HG03066 (cell line): ENCODE measurements at regions not wholly inside any gene's neighbourhood (a gene's known extent, or its start where the extent isn't known, plus 50 kb on each side); places are given as distances from the start of the nearest gene placed in this dataset.

Experiments
- ATAC-seq: cut with Tn5 transposase; IDR thresholded peaks from one replicate; pipeline ENCODE4 v1.9.1; 2021; ENCODE audit warnings: low read depth; ENCODE audit not compliant: unreplicated experiment

DNA sequence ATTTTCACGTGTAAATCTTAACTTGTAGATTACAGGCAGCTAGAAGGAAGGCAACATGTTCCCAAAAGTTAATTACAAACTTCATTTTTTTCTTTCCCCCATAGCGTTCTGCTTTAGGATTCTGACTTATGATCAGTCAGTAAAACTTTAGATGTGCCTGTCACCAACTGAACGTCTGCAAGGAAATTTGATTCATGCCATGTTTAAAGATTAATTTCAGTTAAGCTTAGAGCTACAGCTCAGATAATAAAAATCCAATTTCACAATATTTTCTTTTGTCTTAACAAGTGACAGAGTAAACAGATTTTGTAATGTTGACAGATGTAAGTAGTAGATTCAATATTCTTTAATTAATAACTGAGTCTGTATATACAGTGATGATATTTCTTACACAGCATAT, 253.1 kb downstream of the NFKBIZ start:
- ATAC-seq: no peak

DNA sequence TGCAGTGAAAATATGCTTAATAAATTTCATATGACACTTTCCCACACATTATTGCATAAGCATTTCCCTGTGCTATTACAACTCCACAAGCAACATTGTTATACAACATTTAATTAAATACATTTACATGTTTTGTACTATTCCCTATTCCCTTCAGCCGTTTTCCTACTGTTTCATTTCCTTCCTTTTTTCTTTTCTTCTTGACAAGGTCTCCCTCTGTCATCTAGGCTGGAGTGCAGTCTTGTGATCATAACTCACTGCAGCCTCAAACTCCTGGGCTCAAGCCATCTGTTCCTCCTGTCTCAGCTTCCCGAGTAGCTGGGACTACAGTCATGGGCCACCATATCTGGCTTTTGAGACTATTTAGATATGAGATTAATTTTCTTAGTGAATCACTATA, 254.7 kb downstream of the NFKBIZ start:
- no peak for ATAC-seq

DNA sequence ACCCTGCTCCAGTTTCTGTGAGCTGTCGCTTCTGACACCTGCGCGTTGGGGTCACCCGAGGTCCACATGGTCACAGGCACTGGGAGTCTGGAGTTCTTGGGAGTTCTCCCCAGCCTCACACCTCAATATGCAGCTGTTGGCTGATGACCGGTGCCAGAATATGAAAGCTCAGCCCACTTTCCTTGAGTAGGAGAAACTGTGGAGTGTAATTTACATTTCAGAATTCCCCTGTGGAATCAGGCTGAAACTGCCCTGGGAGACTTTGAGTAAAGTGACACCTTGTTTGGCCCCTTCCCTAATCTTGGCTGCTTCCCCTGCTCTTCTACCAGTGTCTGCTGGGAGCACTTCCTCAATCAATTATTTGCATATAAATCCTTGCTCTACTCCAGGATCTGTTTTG, 255.9 kb downstream of the NFKBIZ start:
- no peak for ATAC-seq

DNA sequence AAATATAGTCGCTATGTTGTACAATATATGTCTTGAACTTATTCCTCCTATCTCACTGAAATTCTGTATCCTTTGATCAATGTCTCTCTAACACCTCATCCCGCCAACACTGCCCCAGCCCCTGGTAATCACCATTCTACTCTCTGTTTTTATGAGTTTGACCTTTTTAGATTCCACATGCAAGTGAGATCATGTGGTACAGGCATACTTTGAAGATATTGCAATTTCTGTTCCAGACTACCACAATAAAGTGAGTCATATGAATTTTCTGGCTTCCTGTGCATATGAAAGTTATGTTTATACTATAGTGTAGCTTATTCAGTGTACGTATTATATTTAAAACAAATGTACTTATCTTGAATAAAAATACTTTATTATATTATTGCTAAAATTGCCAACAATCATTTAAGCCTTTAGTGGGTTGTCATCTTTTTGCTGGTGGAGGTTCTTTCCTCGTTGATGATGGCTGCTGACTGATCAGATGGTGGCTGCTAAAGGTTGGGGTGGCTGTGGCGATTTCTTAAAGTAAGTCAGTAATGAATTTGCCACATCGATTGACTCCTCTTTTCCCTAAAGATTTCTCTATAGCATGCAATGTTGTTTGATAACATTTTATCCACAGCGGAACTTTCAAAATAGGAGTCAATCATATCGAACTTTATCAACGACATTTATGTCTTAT, 257.2 kb downstream of the NFKBIZ start:
- ATAC-seq: no peak

DNA sequence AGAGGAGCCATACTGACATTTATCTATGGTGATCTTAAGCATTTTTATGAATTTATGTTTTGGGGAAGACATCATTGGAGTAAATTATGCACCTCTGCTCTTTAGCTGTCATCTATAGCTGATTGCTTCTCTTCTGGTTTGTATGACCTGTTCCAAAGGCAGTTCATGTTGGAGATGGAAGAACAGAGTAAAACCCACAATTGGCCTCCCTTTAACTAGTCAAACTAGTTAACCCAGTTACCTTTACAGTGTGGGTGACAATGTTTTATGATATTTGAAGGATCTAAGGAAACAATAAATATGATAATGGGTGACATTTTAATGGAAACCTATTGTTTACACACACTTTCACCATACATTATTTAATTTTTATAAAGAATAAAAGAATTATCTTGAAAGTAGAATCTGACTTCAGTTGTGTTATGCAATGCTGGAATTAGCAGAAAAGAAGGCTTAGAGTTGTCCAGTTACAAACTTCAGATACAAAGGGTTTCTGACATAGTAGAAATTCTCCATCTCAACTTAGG, 263.5 kb downstream of the NFKBIZ start:
- ATAC-seq: no peak

DNA sequence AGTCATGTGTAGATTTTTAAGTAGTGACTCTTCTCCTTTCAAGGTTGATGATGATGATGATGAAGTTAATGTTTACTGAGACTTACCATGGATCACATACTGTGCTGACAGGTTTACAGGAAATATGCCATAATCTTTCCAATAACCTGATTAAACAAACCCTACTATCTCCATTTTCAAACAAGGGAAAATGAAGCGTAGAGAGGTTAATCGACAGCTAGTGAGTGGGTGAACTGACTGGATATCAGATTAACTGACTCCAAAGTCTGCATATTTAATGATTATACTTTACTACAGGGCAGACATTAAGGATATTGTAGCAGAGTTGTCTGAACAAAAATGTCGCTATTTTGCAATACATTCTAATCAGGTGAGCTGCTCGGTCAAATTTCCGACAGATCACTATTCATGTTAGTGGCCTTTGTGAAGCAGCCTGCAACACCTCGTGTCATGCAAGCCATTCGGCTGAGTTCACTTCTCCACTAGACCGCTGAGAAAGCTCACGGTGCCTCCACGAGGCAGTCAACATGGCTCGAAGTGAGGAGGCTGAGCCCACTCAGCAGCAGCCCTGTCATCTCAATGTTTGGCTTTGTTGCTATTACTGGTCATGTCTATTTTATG, 264.2 kb downstream of the NFKBIZ start:
- no peak for ATAC-seq

DNA sequence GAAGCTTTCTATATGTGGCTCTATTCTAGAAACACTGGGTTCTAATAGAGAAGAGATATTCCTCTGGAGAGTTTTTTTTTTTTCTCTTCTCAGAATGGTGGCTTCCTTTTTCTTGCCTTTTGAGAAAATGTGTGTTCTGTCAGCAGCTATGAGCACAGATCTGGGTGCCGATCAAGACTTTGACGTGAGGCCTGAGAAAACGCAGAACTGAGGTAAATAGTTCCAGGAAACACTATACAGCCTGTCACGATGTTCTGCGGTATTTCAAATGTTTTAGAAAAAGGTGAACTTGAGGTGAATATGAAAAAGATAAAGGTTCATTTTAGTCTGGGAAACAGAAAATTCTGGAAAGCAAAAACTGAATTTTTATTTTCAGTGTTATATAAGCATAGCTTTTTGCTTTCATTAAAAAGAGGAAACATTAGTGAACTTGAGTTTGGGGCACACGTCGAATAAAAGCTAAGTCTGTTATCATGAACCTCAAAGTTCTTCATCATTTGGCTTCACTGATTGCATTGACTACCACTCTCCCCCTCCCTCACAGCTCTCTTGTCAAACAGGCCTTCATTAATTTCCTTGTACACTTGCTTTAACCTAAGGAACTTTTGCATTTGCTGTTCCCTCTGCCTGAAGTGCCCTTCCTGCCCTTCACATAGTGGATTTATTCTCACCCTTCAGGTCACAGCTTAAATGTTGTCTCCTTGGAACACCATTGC, 265.1 kb downstream of the NFKBIZ start:
- ATAC-seq: no peak

DNA sequence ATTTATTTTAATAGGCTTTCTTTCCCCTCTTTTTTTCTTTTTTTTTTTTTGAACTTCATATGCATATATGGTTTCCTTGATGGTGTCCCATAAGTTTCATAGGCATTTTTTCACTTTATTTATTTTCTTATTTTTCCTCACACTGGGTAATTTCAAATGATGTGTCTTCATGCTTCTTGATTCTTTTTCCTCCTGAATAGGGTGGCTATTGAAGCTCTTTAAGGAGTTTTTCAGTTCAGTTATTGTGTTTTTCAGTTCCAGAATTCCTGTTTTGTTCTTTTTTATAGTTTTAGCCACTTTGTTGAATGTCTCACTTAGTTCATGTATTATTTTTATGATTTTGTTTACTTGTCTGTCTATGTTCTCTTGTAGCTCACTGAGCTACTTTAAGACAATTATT, 273.2 kb downstream of the NFKBIZ start:
- ATAC-seq: no peak

DNA sequence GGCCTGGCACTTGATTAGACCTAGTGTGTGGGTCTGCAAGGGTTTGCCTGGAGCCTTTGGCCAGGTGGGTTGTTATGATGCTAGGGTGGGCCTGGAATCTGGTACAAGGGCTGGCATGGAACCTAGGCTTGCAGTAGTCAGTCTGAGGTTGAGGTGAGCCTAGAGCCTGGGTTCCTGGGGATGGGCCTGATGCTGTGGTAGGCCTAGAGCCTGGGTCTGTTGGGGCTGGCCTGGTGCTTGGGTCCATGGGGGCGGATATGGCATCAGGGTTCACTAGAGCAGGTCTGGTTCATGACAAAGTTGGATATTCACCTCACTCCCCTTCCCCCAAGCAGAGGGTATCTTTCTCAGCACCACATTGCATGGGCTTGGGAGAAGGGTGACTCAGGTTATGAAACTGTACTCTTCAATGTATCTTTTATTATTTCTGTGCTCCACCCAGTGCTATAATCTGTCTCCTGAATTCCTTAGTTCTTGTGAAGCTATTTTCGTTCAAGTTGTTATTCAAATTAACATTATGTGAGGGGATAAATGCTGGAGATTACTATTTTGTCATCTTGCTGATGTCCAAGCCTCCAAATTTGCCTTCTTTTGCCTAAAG, 274.4 kb downstream of the NFKBIZ start:
- ATAC-seq: no peak

DNA sequence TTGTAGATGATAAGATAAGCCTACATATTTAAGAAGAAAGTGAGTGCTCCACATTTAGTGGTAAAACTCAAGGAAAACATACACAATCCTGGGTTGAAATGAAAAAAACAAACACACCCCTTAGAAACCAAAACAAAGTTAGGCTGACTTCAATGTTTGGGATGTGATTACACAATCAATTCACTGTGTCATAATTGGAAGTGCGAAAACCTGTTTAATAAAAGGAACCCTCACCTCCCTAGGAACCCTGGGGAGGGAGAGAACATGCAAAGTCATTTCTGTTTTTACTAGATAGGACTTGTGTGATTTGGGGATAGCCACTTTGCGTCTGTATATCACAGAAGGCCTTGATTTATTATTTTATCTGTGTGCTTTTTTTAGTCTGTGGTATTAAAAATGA, 275.0 kb downstream of the NFKBIZ start:
- no peak for ATAC-seq

DNA sequence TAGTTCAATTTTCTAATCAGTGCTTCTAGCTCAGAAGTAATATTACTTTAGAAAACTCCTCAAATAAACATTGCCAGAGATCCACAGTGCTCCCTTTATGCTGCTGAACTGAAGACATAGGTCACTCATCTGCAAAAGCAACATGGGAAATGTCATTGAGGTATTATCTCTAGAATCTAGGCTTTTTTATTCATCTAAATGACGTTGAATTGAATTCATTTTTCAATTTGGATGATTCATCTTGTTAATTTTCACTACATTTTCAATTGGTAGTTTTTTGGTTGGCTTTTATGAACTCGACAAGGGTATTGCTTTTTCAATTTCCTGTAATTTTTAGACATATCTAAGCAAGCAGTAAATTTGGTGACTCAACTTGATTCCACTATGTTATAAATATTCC, 275.4 kb downstream of the NFKBIZ start:
- no peak for ATAC-seq

DNA sequence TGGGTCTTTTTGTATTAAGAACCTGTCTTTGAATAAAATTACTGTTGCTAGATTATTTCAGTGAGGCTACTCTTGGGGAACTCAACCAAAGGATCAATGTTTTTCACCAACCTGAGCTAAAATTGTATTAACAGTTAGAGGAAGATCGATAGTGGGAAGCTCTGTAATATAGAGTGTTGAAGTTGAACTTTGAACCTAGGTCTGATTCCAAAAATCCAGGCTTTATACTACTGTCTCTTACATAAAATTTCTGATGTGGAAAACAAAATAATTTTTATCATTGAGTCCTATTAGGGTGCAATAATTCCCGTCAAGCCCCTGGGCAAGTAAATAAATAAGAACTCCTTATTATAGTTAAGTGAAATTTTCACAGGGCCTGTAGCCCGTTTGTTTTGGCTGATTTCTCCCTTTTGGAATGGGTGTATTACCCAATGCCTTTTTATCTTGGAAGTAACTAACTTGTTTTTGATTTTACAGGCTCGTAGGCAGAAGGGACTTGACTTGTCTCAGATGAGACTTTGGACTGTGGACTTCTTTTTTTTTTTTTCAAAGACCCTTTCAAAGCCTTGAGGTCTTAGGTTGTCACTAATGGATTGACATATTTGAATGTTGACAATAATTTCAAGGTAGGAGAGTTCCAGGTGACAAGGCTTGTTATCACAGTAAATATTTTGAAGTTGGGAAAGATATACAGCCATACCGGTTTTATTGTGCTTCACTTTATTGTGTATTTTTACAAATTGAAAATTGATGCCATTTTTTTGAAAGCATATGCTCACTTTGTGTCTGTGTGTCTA, 276.1 kb downstream of the NFKBIZ start:
- ATAC-seq: no peak

DNA sequence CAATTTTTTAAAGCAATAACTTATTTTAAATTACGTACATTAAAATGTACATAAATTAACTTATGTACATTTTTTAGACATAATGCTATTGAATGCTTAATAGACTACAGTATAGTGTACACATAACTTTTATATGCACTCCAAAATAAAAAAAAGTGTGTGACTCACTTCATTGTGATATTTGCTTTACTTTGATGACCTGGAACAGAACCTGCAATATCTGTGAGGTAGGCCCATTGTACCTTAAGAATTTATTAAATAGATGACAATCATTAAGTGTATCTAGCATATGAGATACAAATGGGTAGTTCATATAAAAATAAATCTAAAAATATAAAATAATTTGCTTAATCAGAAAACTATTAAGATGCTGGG, 276.7 kb downstream of the NFKBIZ start:
- ATAC-seq: no peak

DNA sequence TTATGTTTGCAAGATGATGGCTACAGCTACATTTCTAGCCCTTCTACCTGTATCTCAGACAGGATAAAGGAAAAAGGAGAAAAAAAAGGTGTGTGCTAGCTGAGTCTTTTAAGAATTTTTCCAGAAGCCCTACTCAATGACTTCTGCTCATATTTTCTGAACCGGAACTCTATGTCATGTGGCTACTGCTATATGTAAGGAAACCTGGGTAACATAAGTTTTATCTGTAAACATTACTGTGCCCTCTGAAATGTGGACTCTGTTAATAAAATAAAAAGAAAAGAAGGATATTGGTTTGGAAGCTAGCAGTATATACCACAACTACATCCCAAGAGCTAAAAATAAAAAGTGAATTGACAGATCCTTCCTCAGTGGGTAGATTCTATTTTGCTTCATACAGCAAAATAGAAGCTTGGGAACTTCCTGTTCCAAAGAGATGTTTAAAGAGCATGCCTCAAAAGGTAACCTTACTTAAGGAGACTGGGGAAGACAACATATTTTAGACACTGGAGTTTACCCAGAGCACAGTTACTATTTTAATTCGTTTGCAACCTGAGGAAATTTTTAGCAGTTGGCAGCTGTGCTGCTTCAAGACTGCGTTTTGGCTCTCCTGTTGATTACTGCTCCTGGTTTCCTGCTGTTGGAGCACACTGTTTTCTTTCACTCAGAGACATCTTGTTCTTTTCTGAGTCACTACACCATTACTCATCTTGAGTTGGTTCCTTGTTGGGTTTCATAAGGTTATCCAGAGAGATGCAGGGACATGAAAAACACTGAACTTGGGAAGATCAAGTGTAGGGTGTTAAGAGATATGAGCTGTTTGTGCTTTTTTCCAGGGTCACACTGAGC, 280.7 kb downstream of the NFKBIZ start:
- ATAC-seq: no peak

DNA sequence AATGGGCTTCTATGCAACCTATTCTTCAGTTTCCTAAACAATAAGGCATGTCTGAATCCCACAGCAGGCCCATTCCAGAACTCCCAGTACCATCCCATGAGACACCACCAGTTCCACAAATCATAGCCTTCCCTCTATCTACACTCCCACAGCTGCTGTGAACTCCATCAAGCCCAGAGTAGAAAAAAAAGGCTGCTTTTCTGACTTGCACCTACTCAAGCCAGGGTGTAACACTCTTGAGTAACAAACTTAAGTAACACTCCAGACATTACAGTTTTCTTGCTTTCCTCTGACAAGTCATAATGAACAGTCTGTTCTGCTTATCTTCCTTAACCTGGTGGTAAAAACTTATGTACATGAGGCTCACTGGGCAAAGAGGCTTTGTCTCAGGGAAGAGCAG, 283.1 kb downstream of the NFKBIZ start:
- ATAC-seq: no peak

DNA sequence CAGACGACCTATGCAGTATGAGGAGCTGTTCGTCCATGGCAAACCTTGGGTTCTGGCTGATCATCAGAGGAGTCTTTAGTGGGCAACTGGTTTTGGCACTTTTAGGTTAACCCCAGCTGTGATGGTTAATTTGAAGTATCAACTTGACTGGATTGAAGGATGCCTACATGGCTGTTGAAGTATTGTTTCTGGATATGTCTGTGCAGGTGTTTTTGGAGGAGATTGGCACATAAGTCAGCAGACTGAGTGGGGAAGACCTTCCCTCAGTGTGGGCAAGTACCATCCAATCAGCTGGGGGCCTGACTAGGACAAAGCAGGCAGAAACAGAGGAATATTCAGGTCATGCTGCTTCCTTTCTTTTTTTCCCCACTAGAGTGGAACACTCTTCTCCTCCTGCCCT, 284.1 kb downstream of the NFKBIZ start:
- ATAC-seq: no peak

DNA sequence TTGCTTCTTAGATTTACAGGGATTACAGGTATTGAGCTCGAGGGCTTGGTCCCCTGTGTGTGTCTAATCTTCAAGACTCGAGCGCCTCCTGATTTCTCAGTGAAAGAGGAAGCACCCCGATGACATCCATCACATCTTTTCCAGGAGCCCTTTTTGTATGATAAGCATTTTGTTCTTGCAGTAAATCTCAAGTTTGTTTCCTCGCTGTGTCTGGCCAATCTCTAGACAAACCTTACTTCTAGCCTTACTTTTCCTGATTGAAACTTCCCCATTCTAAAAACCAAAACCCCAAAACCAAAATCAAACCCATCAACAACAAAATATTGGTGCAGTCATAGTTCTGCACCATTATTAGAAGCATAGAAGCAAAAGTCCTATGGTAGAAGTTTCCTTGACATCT, 286.0 kb downstream of the NFKBIZ start:
- no peak for ATAC-seq

DNA sequence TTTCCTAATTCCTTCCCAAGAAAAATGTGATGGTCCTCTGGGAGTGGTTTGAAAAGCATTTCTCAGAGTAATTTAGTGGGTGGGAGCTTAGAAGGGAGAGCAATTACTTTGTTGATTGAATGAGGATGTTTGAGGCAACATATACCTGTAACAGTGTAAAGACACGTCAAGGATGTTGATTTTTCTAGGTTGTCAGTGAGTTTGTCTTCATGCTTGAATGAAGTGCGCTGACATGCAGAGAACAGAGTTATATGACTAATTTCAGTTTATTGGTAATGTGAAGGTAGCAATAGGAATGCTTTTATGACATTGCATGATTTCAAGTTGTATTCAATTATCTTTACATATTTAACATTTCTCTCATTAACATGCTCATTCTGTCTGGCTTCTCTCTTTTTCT, 286.9 kb downstream of the NFKBIZ start:
- no peak for ATAC-seq

DNA sequence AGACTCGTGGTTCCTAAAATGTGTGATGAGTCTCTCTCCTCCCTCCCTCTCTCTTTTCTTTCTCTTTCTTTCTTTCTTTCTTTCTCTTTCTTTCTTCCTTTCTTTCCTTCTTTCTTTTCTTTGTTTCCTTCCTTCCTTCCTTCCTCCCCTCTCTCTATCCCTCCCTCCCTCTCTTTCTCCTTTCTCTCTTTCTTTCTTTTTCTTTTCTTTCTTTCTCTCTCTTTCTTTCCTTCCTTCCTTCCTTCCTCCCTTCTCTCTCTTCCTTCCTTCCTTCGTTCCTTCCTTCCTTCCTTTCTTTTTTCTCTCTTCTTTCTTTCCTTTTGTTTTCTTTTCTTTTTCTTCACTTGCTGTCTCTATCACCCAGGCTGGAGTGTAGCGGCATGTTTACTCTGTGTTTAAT, 290.8 kb downstream of the NFKBIZ start:
- no peak for ATAC-seq
